GM10266 (cell line): ENCODE measurements at regions not wholly inside any gene's neighbourhood (a gene's known extent, or its start where the extent isn't known, plus 50 kb on each side); places are given as distances from the start of the nearest gene placed in this dataset.

Source experiments
- DNase-seq: peaks from one replicate; pipeline ENCODE4 v3.0.0; 2012; ENCODE audit errors: extremely low spot score
- CTCF ChIP-seq: IDR thresholded peaks from 2 replicates; pipeline ENCODE4 v1.5.1; 2012; ENCODE audit warnings: mild to moderate bottlenecking, low read depth; ENCODE audit not compliant: control insufficient read depth, insufficient read depth; ENCODE audit errors: missing control alignments

GRCh38 chr3:44090036-44090435, 151.7 kb upstream of the TOPAZ1 start:
- no peak for DNase-seq
- no peak for TF ChIP-seq CTCF

- no peak for TF ChIP-seq CTCF
- DNase-seq = no peak
Observed at GRCh38 chr3:44092497-44092896, 149.2 kb upstream of the TOPAZ1 start.

- TF ChIP-seq CTCF = no peak
- DNase-seq = no peak
Observed at GRCh38 chr3:44093531-44093930, 148.2 kb upstream of the TOPAZ1 start.

- DNase-seq = no peak
Observed at GRCh38 chr3:44098656-44099415, 142.8 kb upstream of the TOPAZ1 start.

GRCh38 chr3:44099566-44100297, 142.0 kb upstream of the TOPAZ1 start:
- no peak for TF ChIP-seq CTCF
- DNase-seq = no peak

More at GRCh38 chr3:44098656-44099415, 142.8 kb upstream of the TOPAZ1 start:
- TF ChIP-seq CTCF = no peak

GRCh38 chr3:44100298-44100695, 141.4 kb upstream of the TOPAZ1 start:
- no peak for TF ChIP-seq CTCF
- no peak for DNase-seq

GRCh38 chr3:44104043-44104442, 137.6 kb upstream of the TOPAZ1 start:
- no peak for TF ChIP-seq CTCF
- no peak for DNase-seq
